Ishikawa (cell line): ENCODE measurements at regions not wholly inside any gene's neighbourhood (a gene's known extent, or its start where the extent isn't known, plus 50 kb on each side); places are given as distances from the start of the nearest gene placed in this dataset.

Source experiments
- CREB1 ChIP-seq: IDR thresholded peaks from 2 replicates; pipeline ENCODE4 v1.6.1; 2012; ENCODE audit warnings: low read depth
- NFIC ChIP-seq: IDR thresholded peaks from 2 replicates; pipeline ENCODE4 v1.6.1; 2012
- TAF1 ChIP-seq: IDR thresholded peaks from 2 replicates; pipeline ENCODE4 v1.6.1; 2012; ENCODE audit warnings: low read depth, mild to moderate bottlenecking
- USF1 ChIP-seq: IDR thresholded peaks from 2 replicates; pipeline ENCODE4 v1.6.1; 2012
- YY1 ChIP-seq: IDR thresholded peaks from 2 replicates; pipeline ENCODE4 v1.6.1; 2012; ENCODE audit warnings: low read depth

- no peak for TF ChIP-seq NFIC
- TF ChIP-seq USF1: no peak
- no peak for TF ChIP-seq YY1
- TF ChIP-seq TAF1: no peak
- no peak for TF ChIP-seq CREB1
These were observed 54.8 kb upstream of the BCL6 start for GRCh38 chr3:187799942-187800641.
